ENCODE measurements at regions not wholly inside any gene's neighbourhood (a gene's known extent, or its start where the extent isn't known, plus 50 kb on each side); places are given as distances from the start of the nearest gene placed in this dataset.
A peak's percentile ranks its signal among the peaks of the same experiment; 100 is the strongest.
"Not testable (repeated sequence)": the region's sequence is repeated elsewhere in the genome, so short reads cannot be mapped to it uniquely, and the experiment has no call there.

DNA sequence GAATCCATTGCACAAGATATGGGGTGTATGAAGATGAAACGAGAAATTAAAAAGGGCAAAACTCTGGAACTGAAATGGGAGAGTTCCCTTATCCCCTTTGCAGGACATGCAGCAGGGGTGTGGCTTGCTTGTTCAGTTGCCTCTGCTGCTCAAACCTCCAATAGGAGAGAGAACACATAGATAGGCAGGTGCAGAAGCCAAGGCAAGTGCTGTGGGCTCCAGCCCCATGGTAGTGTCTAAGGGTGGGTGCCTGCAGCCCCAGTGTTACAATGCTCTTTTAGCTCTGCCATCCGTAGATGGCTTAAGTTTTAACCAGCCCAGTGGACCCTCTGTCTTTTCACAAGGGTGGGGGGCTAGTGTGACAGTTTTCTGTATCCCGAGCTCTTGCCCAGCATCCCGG is 69.7 kb downstream of the CMAS start:
- Mint-ChIP-seq H3K36me3 (ENCODE audit: insufficient read depth) (no peaks in the 10 kb centered on the region), H3K4me3 (no peak overlapping the region), H3K27ac (ENCODE audit: low read depth) (no peak overlapping the region), H3K9me3 (no peaks in the 10 kb centered on the region), H3K4me1 (no peaks in the 10 kb centered on the region), H3K27me3 (no peaks in the 10 kb centered on the region)
- no peak for ATAC-seq (replicated peaks; ENCODE audit: extremely low read depth, poor library complexity, severe bottlenecking)
- DNase-seq (ENCODE audit: low spot score in 2 of 2), result no peak

- no peak overlapping the region for H3K27ac Mint-ChIP-seq (ENCODE audit: low read depth)
- no peak for ATAC-seq (replicated peaks; ENCODE audit: extremely low read depth, poor library complexity, severe bottlenecking)
- no peak for DNase-seq (ENCODE audit: low spot score in 2 of 2)
- no peaks in the 10 kb centered on the region for H3K27me3 Mint-ChIP-seq
- H3K36me3 Mint-ChIP-seq (ENCODE audit: insufficient read depth), result no peaks in the 10 kb centered on the region
- H3K4me1 Mint-ChIP-seq, result no peaks in the 10 kb centered on the region
- H3K4me3 Mint-ChIP-seq, result no peak overlapping the region
- no peaks in the 10 kb centered on the region for H3K9me3 Mint-ChIP-seq
Observed at GRCh38 chr12:22116376-22116775, 70.4 kb downstream of the CMAS start.

- no peaks in the 10 kb centered on the region for H3K36me3 Mint-ChIP-seq (ENCODE audit: insufficient read depth)
- H3K4me3 Mint-ChIP-seq, result no peak overlapping the region
- H3K27ac Mint-ChIP-seq (ENCODE audit: low read depth), result no peak overlapping the region
- H3K4me1 Mint-ChIP-seq, result no peaks in the 10 kb centered on the region
- H3K9me3 Mint-ChIP-seq, result no peaks in the 10 kb centered on the region
- ATAC-seq (replicated peaks; ENCODE audit: extremely low read depth, poor library complexity, severe bottlenecking), result no peak
- no peaks in the 10 kb centered on the region for H3K27me3 Mint-ChIP-seq
- DNase-seq (ENCODE audit: low spot score in 2 of 2), result no peak
Observed at GRCh38 chr12:22117563-22118237, 71.7 kb downstream of the CMAS start.

DNA sequence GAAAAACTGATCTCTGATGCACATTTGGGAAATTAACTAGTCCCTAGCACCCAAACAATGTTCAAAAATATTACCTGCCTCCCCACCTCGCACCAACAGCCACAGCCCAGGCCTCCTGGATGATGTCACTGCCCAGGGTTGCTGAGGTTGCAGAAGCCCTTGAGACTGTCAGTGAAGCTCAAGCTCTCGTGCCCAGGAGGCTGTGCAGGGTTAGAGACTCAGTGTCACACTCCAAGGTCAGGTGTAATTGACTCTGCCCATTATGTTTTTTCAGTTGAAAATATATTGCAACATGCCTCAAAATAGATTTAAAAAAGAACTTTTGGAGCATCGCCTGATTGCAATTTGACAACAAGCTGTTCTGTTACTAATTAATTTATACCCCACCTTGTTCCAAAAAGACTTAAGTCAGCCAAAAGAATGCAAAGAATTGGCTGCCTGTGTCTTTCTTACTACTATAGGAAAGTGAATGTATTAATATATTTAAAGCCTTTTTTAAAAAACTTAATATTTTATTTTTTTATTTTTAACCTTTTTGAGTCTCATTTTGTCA is 72.3 kb downstream of the CMAS start:
- H3K4me3 Mint-ChIP-seq, result no peak overlapping the region
- no peak overlapping the region for H3K27ac Mint-ChIP-seq (ENCODE audit: low read depth)
- no peaks in the 10 kb centered on the region for H3K4me1 Mint-ChIP-seq
- H3K9me3 Mint-ChIP-seq, result no peaks in the 10 kb centered on the region
- ATAC-seq (replicated peaks; ENCODE audit: extremely low read depth, poor library complexity, severe bottlenecking) (no peak), DNase-seq (ENCODE audit: low spot score in 2 of 2) (no peak)
- H3K27me3 Mint-ChIP-seq, result no peaks in the 10 kb centered on the region
- H3K36me3 Mint-ChIP-seq (ENCODE audit: insufficient read depth), result no peaks in the 10 kb centered on the region

DNA sequence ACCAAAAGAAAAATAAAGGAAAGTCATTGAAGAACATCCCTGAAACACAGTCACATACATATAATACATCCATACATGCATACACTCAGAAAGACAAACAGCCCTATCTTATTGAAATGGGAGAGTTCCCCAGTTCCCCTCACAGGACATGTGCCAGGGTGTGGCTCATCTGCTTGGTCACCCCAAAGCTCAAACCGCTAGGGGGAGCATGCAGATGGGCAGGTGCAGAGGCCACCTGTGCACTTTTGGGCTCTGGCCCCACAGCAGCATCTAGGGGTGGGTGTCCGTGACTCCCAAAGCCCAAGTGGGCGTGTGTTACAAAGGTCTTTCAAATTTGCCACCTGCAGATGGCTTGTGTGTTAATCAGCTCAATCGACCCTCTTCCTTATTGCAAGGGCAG is 75.2 kb downstream of the CMAS start:
- no peaks in the 10 kb centered on the region for H3K9me3 Mint-ChIP-seq
- no peaks in the 10 kb centered on the region for H3K27me3 Mint-ChIP-seq
- H3K4me3 Mint-ChIP-seq, result no peak overlapping the region
- ATAC-seq (replicated peaks; ENCODE audit: extremely low read depth, poor library complexity, severe bottlenecking) (no peak), DNase-seq (ENCODE audit: low spot score in 2 of 2) (no peak)
- H3K4me1 Mint-ChIP-seq, result no peaks in the 10 kb centered on the region
- no peak overlapping the region for H3K27ac Mint-ChIP-seq (ENCODE audit: low read depth)
- H3K36me3 Mint-ChIP-seq (ENCODE audit: insufficient read depth), result no peaks in the 10 kb centered on the region

- H3K27me3 Mint-ChIP-seq, result no peaks in the 10 kb centered on the region
- ATAC-seq (replicated peaks; ENCODE audit: extremely low read depth, poor library complexity, severe bottlenecking) (no peak), DNase-seq (ENCODE audit: low spot score in 2 of 2) (no peak)
- H3K27ac Mint-ChIP-seq (ENCODE audit: low read depth), result no peak overlapping the region
- no peak overlapping the region for H3K4me3 Mint-ChIP-seq
- H3K4me1 Mint-ChIP-seq, result no peaks in the 10 kb centered on the region
- no peaks in the 10 kb centered on the region for H3K36me3 Mint-ChIP-seq (ENCODE audit: insufficient read depth)
- H3K9me3 Mint-ChIP-seq, result peaks cover 2% of the 10 kb centered on the region
Observed at GRCh38 chr12:22122359-22122758, 76.3 kb downstream of the CMAS start.

DNA sequence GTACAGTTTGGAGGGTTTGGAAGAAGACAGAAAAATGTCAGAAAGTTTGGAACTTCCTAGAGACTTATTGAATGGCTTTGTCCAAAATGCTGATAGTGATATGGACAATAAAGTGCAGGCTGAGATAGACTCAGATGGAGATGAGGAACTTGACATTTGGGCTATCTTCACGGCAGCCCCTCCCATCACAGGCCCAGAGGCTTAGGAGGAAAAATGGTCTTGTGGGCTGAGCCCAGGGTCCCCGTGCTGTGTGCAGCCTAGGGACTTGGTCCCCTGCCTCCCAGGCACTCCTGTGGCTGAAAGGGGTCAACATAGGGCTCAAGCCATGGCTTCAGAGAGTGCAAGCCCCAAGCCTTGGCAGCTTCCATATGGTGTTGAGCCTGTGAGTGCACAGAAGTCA is 79.0 kb downstream of the CMAS start:
- H3K27me3 Mint-ChIP-seq, result no peaks in the 10 kb centered on the region
- H3K36me3 Mint-ChIP-seq (ENCODE audit: insufficient read depth), result no peaks in the 10 kb centered on the region
- peaks cover 6% of the 10 kb centered on the region for H3K9me3 Mint-ChIP-seq
- no peak for ATAC-seq (replicated peaks; ENCODE audit: extremely low read depth, poor library complexity, severe bottlenecking)
- H3K4me3 Mint-ChIP-seq, result no peak overlapping the region
- no peaks in the 10 kb centered on the region for H3K4me1 Mint-ChIP-seq
- H3K27ac Mint-ChIP-seq (ENCODE audit: low read depth), result no peak overlapping the region
- DNase-seq (ENCODE audit: low spot score in 2 of 2), result no peak

GRCh38 chr12:22126101-22126500 is 80.1 kb downstream of the CMAS start:
- ATAC-seq (replicated peaks; ENCODE audit: extremely low read depth, poor library complexity, severe bottlenecking); DNase-seq (ENCODE audit: low spot score in 2 of 2); H3K4me3 Mint-ChIP-seq; H3K27ac Mint-ChIP-seq (ENCODE audit: low read depth); H3K36me3 Mint-ChIP-seq (ENCODE audit: insufficient read depth); H3K27me3 Mint-ChIP-seq; H3K4me1 Mint-ChIP-seq; H3K9me3 Mint-ChIP-seq: not testable (repeated sequence)

GRCh38 chr12:22126758-22127157 is 80.7 kb downstream of the CMAS start:
- H3K4me1 Mint-ChIP-seq, result peaks cover 9% of the 10 kb centered on the region
- H3K27me3 Mint-ChIP-seq, result no peaks in the 10 kb centered on the region
- no peak for ATAC-seq (replicated peaks; ENCODE audit: extremely low read depth, poor library complexity, severe bottlenecking)
- no peak overlapping the region for H3K4me3 Mint-ChIP-seq
- no peaks in the 10 kb centered on the region for H3K36me3 Mint-ChIP-seq (ENCODE audit: insufficient read depth)
- peaks cover 6% of the 10 kb centered on the region for H3K9me3 Mint-ChIP-seq
- H3K27ac Mint-ChIP-seq (ENCODE audit: low read depth), result no peak overlapping the region
- DNase-seq (ENCODE audit: low spot score in 2 of 2), result no peak

DNA sequence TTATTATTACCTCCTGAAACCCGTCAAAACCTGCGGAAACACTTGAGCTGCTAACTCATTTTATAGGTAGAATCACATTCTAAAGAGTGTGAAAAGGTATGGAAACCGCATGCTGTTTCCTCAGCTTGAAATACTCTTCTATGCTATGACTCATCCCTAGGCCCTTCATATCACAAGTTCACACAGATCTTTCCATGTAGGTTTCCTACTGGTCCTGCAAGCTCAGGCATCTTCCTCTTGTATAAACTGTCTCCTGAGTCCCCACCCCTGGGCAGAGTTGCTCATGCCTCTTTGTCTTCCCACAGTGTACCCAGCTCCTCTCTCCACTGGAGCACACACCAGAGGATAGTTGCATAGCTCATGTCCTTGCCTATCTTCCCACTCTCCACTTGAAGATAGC is 84.7 kb downstream of the CMAS start:
- DNase-seq (ENCODE audit: low spot score in 2 of 2) (no peak), ATAC-seq (replicated peaks; ENCODE audit: extremely low read depth, poor library complexity, severe bottlenecking) (peak; percentile 79)
- peak overlapping the region; percentile 41 for H3K27ac Mint-ChIP-seq (ENCODE audit: low read depth)
- H3K4me1 Mint-ChIP-seq, result peaks cover 9% of the 10 kb centered on the region
- H3K36me3 Mint-ChIP-seq (ENCODE audit: insufficient read depth), result peaks cover 2% of the 10 kb centered on the region
- no peak overlapping the region for H3K4me3 Mint-ChIP-seq
- no peaks in the 10 kb centered on the region for H3K27me3 Mint-ChIP-seq
- peaks cover 6% of the 10 kb centered on the region for H3K9me3 Mint-ChIP-seq

DNA sequence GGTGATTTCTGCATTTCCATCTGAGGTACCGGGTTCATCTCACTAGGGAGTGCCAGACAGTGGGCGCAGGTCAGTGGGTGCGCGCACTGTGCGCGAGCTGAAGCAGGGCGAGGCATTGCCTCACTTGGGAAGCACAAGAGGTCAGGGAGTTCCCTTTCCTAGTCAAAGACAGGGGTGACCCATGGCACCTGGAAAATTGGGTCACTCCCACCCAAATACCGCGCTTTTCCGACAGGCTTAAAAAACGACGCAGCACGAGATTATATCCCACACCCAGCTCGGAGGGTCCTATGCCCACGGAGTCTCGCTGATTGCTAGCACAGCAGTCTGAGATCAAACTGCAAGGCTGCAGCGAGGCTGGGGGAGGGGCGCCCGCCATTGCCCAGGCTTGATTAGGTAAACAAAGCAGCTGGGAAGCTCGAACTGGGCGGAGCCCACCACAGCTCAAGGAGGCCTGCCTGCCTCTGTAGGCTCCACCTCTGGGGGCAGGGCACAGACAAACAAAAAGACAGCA is 90.6 kb downstream of the CMAS start:
- not testable (repeated sequence) for DNase-seq (ENCODE audit: low spot score in 2 of 2); H3K9me3 Mint-ChIP-seq; H3K4me1 Mint-ChIP-seq; H3K36me3 Mint-ChIP-seq (ENCODE audit: insufficient read depth); ATAC-seq (replicated peaks; ENCODE audit: extremely low read depth, poor library complexity, severe bottlenecking); H3K4me3 Mint-ChIP-seq; H3K27ac Mint-ChIP-seq (ENCODE audit: low read depth)
- peaks cover 11% of the 10 kb centered on the region for H3K27me3 Mint-ChIP-seq

All from central memory CD8-positive, alpha-beta T cell (primary cell).